ENCODE measurements at regions not wholly inside any gene's neighbourhood (a gene's known extent, or its start where the extent isn't known, plus 50 kb on each side); places are given as distances from the start of the nearest gene placed in this dataset.
"Not testable (repeated sequence)": the region's sequence is repeated elsewhere in the genome, so short reads cannot be mapped to it uniquely, and the experiment has no call there.

DNA sequence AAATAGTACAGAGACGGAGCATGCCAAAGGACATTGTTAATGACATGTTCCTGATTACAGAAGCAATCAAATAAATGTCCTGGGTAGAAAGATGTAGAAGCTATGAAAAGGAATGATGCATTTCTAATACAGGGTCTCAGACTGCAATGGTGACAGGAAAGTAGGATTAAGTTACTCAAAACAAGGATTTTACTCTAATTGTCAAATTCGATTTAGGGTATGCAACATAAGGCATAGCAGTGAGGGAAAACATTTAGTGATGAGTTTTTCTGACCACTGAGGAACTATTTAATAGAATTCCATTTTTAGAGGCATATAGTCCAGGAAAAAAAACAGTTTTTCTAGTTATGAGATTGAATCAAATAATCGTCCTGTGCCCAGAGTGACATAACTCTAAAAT lies 715.1 kb upstream of the ACO1 start:
- no peak for DNase-seq

DNA sequence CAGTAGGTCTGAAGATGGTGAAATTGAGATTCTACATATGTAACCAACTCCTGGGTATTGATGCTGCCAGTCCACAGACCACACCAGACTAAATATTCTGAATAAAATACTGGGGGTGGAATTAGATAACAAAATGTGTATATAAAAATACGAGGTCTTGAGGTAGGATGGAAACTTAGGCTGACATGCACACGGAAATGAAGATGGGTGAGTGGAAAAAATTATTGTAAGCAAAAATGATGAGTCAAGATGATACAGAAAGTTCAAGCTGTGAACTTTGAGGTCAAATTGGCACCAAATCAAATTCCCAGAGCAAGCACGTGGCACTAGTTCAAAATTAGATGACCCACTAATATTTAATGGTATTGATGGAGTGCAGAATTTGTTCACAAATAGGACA lies 713.4 kb upstream of the ACO1 start:
- no peak for DNase-seq

DNA sequence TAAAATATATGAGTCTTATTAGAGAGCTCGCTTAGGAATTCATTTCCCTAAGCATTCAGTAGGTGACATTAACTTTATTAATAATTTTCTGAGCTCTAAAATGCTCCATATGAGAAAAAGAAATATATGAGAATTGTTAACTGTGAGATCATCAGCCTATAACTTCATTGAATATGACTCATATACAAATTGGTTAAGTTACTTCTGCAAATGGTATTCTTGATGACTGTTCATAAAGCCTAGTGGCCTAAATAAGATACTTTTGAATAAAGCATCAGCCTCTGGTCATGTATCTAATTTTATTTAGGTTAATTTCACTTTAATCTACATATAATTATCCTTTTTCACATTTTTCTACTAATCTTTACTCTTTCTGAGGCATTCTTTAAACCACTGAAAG lies 710.2 kb upstream of the ACO1 start:
- no peak for DNase-seq

DNA sequence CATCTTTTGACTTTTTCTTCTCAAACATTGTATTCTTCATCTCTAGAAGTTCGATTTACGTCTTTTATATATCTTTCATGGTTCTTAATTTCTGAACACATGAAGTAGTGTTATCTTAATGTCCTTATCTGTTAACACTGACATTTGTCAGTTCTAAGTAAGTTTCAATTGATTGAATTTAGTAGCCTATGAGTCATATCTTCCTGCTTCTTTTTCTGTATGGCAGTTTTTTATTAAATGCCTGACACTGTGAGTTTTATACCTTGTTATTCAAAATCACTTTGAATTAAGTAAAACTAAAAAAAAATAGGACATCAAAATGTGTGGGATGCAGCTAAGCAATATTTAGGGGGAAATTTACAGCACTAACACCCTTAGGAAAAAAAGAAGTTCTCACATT lies 707.0 kb upstream of the ACO1 start:
- no peak for DNase-seq

DNA sequence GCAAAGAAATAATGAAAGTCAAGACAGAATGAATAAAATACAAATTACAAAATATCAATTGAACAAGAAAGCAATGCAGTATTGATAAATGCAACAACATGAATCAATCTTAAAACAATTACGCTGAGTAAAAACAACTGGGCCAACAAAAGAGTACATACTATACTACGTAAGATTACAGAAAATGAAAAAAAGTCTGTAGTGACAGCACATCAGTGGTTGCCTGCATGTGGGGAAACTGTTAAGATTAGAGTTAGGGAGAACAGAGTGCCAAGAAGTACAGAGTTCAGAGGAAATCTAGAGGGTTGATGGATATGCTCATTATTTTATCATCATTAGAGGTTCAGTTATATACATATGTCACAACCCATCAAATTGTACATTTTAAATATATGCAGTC lies 706.6 kb upstream of the ACO1 start:
- no peak for DNase-seq

DNA sequence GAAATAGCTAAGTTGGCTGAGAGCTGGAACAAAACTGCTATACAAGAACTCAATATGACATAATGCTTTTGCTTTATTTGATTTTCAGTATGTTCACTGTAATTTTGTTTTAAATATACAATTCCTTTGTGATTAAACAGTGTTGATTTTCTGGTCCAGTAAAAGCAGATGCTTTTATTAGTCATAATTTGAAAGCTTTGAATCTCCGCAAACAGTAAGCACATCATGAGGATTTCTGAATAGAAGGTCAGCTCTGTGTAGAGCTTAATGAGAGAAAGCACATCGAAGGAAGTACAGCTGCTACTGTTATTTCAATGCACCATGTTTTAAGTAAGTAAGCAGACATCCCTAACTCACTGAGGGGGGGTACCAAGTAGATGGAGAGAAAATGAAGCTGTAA lies 701.3 kb upstream of the ACO1 start:
- DNase-seq, result peak; percentile 7

DNA sequence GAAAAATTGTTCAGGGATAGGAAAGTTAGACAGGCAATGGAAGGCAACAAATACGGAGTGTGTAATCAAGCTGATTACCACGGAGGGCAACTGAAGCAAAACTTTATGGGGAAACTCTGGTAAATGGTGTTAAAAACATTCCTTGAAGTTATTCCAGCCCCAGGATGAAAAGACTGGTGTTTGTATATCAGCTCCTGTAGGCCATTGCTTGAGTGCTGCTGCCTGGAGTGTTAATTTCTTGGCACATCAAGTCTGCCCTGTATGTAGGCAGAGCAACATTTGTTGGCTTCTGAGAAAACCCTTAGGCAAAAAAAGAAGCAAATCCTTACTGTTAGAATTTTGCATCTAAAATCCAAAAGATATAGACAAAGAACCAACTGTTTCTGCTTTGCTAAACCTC lies 686.5 kb upstream of the ACO1 start:
- DNase-seq, result no peak

DNA sequence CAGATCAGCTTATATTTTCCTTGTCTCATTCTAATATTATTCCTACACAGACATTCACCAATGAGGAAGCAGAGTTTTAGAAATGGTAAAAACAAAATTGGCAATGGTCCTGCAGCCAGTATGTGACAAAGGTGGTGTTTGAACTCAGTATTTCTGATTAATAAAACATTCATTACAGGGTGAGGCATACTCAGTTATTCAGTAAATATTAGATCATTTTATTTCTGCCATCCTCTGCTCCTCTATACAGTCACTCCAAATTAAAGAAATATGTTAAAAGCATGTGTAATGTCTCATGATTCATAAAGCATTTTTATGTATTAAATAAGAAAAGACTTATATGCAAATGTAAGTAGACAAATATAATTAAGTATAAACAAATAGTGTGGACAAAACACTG lies 684.6 kb upstream of the ACO1 start:
- DNase-seq, result no peak

DNA sequence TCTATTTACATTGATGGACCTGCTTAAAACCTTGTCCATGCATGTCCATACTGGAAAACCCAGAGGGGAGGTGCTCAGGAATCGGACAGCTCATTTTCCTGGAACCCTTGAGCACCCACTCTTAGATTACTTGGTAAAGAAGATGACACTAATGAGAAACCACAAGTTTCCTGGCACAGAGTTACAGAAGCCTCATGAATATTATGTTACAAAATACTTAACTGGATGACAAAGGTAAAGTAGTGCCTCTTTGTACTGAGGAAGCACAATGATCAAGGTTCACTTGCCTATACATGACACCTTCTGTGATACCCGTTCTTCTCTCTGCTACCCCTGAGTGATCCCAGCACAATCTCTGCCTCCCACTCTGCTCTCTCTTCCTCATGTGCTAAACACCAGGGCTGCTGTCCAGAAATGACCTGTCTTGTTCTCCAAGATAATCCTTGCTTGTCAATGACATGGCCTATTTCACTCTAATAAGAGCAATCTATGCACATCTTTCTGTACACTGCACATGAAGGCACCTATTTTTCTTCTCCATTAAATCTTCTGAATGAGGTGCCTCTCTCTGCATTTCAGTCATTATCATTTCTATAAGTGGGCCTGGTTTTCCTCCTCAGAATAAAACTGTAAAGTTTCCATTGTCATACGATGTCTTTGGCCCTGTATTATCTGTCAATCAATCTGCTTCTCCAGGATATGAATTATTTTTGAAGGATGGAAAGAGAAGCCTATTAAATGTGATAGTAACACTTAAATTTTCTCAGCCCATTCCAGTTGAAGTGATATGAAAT lies 684.0 kb upstream of the ACO1 start:
- DNase-seq, result no peak

DNA sequence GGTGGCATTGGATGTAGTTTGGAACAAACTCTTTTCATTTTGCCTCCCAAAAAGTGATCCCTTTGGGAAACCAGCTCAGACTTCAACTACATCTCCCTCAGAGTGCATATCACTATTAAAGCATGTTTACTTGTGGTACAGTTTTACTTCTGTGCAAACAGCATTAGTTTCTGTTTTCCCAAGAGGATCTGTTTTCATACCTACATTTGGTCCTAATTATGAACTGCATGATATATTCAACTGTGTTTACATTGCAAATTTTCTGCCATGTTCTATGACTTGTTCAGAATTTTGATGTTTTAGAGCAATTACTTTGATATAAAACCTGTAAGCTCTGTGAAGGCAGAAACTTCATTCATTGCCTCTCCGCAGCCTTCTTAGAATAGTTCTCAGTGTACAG lies 681.5 kb upstream of the ACO1 start:
- no peak for DNase-seq

DNA sequence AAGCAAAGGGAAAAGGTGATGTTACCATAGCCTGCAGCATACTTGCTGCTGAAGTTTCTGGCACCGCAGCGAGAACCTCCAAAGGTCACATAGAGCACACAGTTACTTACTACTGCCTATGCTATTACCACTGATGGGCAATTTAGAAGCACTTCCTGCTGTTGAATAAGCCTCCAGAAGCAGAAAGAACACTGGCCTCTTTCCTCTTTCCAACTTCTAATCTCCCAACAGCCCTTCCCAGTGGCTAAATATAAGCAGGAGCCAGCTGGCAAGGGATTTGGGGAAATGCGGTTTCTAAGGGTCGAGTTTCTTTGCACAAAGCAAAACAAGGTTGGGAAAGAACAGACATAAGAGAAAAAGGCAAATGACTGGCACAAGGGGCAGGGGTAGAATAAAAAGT lies 669.2 kb upstream of the ACO1 start:
- DNase-seq, result no peak

DNA sequence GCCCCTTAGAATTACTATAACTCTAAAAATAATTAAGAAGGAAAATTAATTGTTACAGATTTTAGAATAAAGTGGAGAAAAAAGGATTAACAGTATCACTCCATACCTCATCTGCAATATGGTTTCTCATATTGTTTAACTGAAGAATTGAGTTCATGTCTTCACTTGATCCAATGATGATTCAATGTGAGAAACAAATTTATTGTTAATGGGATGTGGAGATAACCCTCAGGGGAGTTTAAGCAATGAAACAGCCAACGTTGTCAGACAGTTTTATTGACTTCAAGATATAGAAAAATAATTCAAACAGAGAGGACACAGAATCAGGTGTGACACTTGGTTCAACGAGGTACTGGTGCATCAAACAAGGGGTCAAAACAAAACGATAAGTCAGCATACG lies 665.2 kb upstream of the ACO1 start:
- no peak for DNase-seq

DNA sequence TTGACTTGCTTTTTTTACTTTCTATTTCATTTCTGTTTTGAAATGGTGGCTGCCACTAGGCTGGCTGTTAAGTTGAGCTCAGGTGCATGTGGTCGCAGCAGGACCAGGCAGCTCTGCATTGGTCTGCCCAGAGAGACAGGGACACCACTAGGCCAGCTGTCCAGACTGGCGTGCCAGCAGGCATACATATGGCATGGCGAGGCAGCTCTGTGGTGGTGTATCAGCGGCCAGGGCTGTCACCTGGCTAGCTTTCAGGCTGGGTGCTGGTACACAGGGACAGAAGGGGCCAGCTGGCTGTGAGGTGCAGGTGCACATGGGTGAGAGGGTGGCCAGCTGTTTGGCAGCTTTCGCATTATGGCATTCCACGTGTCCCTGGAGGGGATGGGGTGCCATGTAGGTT lies 654.0 kb upstream of the ACO1 start:
- DNase-seq, result no peak

DNA sequence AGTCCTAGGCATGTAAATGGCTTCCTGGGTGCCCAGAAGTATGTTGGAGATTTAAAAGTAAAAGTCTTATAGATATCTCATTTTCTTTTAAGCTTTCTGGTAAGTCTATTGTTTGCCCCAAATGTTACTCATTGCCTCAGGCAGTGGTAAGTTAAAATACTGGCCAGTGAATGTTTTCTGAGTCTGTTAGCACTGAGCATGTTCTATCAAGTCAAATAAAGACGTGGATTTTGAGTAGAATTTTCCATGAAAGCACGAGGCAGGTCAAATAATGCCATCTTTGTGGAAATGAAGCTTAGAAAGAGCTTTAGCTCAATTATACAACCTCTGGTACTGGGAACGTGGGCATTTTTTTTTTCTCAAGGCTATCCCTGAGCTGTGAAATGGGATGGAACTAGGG lies 651.3 kb upstream of the ACO1 start:
- no peak for DNase-seq

DNA sequence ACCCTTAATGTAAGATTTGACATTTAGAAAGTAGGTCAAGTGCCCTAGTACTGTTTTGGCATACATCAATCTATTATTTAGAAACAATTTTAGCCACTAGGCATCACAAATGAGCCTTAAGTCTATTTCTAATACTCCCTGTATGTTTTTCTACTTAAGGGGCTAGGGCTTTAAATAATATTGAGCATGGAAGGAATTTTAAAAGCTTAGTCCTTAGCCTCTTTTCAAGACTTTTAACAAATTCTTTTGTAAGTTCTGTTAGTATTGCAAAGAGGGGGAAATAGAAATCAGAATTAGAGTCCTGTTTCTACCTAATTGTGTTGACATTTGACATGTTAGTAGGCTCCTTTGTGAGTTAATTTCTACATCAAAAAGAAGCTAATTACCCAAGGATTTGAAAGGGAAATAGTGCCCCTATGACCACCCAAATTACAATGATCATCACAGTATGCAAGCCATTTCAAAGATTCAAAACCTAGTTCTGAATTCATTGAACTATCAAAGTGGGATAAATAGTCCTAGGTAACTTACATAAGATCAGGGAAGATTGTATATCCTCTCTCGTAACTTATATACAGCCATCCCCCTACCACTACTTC lies 647.8 kb upstream of the ACO1 start:
- no peak for DNase-seq

DNA sequence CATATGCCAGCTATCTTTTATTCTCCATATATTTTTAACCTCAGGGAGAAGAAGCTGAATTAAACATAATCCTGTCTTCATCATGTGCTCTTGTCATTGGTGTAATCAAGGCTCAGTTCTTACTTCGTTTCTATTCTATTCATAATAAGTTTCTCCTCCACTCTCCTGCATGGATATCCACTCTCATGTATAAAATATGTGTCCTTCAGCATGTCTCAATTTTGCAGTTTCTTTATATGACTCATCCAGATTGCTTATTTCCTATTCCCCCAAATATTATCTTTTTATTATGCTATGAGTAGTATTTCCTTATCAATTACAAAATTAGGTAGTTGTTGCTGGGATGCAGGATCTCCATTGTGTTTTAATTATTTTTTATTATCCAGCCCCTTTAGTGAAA lies 643.7 kb upstream of the ACO1 start:
- DNase-seq, result no peak

DNA sequence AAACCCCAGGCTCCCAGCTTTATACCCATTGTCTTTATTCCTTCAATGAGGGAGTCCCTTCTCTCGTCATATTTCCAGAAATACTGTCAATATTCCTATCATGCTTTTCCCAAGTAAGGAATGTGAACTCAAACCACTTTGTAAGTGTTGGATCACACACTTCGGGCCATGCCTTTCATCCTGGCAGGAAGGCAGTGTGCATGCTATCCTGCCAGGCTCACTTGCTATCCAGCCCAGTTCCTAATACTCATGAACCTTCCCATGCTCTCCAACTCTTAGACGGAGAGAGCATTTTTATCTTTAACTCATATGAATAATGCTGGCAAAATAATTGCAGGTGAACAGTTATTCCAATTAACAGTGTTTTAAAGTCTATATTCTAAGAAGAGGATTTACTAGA lies 639.9 kb upstream of the ACO1 start:
- no peak for DNase-seq

DNA sequence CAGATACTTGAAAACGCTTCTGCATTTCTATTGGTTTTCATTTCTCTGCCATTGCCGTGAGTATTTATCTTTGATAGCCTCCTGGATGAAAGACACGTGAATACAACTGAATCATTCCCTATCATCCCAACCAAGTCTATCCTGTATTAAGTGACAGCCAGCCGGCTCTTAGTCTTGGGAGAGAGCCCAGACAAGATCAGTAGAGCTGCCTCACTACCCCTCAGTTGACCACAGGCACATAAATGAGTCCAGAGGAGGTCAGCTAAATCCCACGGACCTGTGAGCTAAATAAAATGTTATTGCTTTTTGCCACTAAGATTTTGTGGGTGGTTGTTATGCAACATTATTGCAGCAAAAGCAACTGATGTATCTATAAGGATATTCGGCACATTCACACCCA lies 639.0 kb upstream of the ACO1 start:
- DNase-seq, result no peak

DNA sequence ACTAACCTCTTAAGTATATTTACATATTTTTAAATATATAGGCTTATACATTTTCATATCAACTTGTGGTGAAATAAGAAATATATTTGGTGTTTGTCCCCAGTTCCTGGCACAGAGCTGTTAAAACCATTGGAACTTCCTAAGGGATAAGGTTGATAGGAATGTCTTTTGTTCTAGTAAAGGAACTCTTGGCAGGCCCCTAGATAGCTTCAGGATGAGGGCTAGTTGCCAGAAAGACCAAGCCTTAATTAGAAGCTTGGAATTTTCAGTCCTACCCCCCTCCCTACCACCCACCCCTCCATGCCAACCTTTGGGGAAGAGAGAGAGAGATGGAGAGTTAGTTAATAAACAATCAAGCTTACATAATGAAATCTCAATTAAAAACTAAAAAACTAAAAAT lies 638.6 kb upstream of the ACO1 start:
- DNase-seq, result no peak

DNA sequence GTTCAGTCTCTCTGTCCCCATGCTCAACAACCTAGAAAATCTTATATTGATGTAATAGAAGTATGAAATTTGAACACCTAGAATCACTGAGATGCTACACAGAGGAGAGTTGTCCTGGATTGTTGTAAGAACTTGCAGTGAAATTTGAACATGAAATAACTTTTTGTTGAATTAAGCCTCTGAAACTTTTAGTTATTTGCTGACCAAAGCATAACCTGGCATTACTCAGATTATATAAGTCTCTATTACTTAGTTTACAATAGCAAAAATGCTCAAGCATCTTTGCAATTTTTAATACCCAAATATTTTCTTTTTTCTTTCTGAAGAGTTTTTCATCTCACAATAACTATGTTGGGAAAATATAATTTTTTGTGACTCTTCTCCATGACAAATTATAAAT lies 630.7 kb upstream of the ACO1 start:
- DNase-seq, result no peak

DNA sequence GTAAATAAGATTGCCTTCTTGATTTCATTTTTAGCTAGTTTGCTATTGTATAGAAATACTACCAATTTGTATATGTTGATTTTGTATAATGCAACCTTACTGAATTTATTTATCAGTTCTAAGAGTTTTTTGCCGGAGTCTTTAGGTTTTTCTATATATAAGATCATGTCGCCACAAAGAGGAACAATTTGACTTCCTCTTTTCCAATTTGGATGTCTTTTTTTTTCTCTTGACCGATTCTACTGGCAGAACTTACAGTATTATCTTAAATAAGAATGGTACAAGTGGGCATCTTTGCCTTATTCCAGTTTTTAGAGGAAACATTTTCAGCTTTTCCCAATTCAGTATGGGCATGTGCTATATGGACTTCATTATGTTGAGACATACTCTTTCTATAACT lies 624.7 kb upstream of the ACO1 start:
- DNase-seq, result no peak

DNA sequence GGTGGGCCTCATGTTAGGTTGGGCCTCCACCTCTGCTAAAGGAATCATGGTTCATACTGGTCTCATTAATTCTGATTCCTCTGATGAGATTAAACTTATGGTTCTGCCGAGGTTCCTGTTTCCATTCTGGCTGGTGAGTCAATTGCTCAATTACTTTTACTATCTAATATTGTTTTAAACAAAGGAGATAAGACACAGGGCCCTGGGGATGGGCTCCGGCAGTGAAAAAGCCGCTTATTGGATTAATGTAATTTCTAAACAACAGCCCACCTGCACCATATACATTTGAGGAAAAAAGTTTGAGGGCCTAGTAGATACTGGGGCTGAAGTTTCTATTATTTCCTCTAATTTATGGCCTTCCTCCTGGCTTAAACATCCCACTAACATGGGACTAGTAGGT lies 610.4 kb upstream of the ACO1 start:
- not testable (repeated sequence) for DNase-seq

DNA sequence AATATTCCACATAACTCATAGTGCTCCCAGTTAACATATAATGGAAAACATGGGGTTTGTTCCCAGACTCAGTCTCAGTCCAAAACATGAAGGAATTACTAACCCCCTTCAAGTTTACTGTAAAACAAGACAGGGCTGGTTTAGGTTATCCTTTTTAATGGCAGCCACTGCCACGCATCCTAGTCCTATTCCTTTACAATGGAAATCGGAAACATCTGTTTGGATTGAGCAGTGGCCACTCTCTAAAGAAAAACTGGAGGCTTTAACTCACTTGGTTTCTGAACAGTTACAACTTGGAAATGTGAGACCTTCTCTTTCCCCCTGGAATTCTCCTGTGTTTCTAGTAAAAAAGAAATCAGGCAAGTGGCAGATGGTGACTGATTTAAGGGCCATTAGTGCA lies 609.9 kb upstream of the ACO1 start:
- peak; percentile 9 for DNase-seq

DNA sequence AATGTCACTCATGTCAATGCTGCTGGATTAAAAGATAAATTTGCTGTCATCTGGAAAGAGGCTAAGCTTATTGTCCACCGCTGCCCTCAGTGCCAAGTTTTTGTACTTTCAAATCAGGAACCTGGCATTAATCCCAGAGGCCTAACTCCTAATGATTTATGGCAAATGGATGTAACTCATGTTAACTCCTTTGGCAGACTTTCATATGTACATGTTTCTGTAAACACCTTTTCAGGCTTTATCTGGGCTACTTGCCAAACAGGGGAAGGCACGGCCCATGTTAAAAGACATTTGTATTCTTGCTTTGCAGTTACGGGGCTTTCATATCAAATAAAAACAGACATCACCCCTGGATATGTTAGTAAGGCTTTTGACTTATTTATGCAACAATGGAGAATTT lies 608.0 kb upstream of the ACO1 start:
- DNase-seq, result no peak

Measured in muscle of arm (tissue), 1 donor.